ENCODE measurements at regions not wholly inside any gene's neighbourhood (a gene's known extent, or its start where the extent isn't known, plus 50 kb on each side); places are given as distances from the start of the nearest gene placed in this dataset.
"Not testable (repeated sequence)": the region's sequence is repeated elsewhere in the genome, so short reads cannot be mapped to it uniquely, and the experiment has no call there.

- DNase-seq (ENCODE audit: low spot score), result no peak
Observed at GRCh38 chr17:70739065-70739464, 569.7 kb downstream of the KCNJ2 start.

GRCh38 chr17:70746574-70746973 lies 577.2 kb downstream of the KCNJ2 start:
- not testable (repeated sequence) for DNase-seq (ENCODE audit: low spot score)

GRCh38 chr17:70750983-70751382 lies 581.7 kb downstream of the KCNJ2 start:
- DNase-seq (ENCODE audit: low spot score), result no peak

- not testable (repeated sequence) for DNase-seq (ENCODE audit: low spot score)
Observed at GRCh38 chr17:70752461-70752860, 583.1 kb downstream of the KCNJ2 start.

- no peak for DNase-seq (ENCODE audit: low spot score)
Observed at GRCh38 chr17:70752966-70753467, 583.7 kb downstream of the KCNJ2 start.

- DNase-seq (ENCODE audit: low spot score), result no peak
Observed at GRCh38 chr17:70763018-70763417, 593.7 kb downstream of the KCNJ2 start.

- DNase-seq (ENCODE audit: low spot score), result no peak
Observed at GRCh38 chr17:70767102-70767701, 597.9 kb downstream of the KCNJ2 start.

- DNase-seq (ENCODE audit: low spot score), result no peak
Observed at GRCh38 chr17:70769956-70770355, 600.6 kb downstream of the KCNJ2 start.

GRCh38 chr17:70771804-70772386 lies 602.6 kb downstream of the KCNJ2 start:
- DNase-seq (ENCODE audit: low spot score), result no peak

- DNase-seq (ENCODE audit: low spot score), result no peak
Observed at GRCh38 chr17:70772761-70773160, 603.4 kb downstream of the KCNJ2 start.

GRCh38 chr17:70773258-70773657 lies 603.9 kb downstream of the KCNJ2 start:
- DNase-seq (ENCODE audit: low spot score), result no peak

- no peak for DNase-seq (ENCODE audit: low spot score)
Observed at GRCh38 chr17:70774339-70775117, 605.2 kb downstream of the KCNJ2 start.

GRCh38 chr17:70775679-70776078 lies 606.3 kb downstream of the KCNJ2 start:
- DNase-seq (ENCODE audit: low spot score), result no peak

- DNase-seq (ENCODE audit: low spot score), result no peak
Observed at GRCh38 chr17:70776441-70776840, 607.1 kb downstream of the KCNJ2 start.

- DNase-seq (ENCODE audit: low spot score), result no peak
Observed at GRCh38 chr17:70780031-70780430, 610.7 kb downstream of the KCNJ2 start.

GRCh38 chr17:70786081-70786480 lies 616.7 kb downstream of the KCNJ2 start:
- no peak for DNase-seq (ENCODE audit: low spot score)

GRCh38 chr17:70787721-70788300 lies 618.5 kb downstream of the KCNJ2 start:
- DNase-seq (ENCODE audit: low spot score), result no peak

GRCh38 chr17:70791748-70792443 lies 622.6 kb downstream of the KCNJ2 start:
- no peak for DNase-seq (ENCODE audit: low spot score)

- DNase-seq (ENCODE audit: low spot score), result no peak
Observed at GRCh38 chr17:70794738-70795137, 625.4 kb downstream of the KCNJ2 start.

GRCh38 chr17:70795620-70796019 lies 626.3 kb downstream of the KCNJ2 start:
- DNase-seq (ENCODE audit: low spot score), result no peak

- DNase-seq (ENCODE audit: low spot score), result no peak
Observed at GRCh38 chr17:70796757-70797156, 627.4 kb downstream of the KCNJ2 start.

GRCh38 chr17:70797166-70797565 lies 627.8 kb downstream of the KCNJ2 start:
- DNase-seq (ENCODE audit: low spot score), result no peak
